ENCODE measurements at regions not wholly inside any gene's neighbourhood (a gene's known extent, or its start where the extent isn't known, plus 50 kb on each side); places are given as distances from the start of the nearest gene placed in this dataset.

DNA sequence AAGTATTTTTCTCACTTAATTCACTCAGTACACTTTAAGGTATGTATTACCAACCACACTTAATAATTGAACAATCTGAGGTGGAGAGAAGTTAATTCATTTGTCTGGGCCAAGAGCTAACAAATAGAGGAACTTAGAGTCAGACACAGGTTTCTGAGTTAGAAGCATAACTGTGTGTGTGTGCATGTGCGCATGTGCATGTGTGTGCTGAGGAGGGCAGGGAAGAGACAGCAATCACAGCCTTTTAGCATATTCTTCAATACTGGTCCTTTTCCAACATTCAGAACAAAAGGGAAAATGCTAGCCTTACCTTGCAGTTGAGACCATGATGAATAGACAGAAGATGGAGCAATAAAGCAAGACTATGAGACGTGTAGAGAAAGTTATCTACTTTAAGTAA is 136.2 kb upstream of the ATP5MC3 start:
- FAIRE-seq, result no peak
- Histone ChIP-seq H3K27me3 (ENCODE audit: control insufficient read depth, insufficient read depth, low read length) (no peaks in the 10 kb centered on the region), H3K4me1 (ENCODE audit: control insufficient read depth in 2 of 3, insufficient read depth in 2 of 3, low read depth in 1 of 3, low read length in 3 of 3) (no peaks in the 10 kb centered on the region), H3K4me3 (ENCODE audit: low read length in 3 of 3) (no peak overlapping the region), H3K36me3 (ENCODE audit: control insufficient read depth in 2 of 3, insufficient read depth in 3 of 3, low read length in 3 of 3) (no peaks in the 10 kb centered on the region), H3K27ac (ENCODE audit: low read depth in 2 of 2, low read length in 2 of 2) (no peak overlapping the region), H3K9me3 (ENCODE audit: control insufficient read depth in 2 of 3, insufficient read depth in 1 of 3, low read length in 3 of 3) (no peaks in the 10 kb centered on the region), H3K9ac (ENCODE audit: low read length in 3 of 3) (no peak overlapping the region)
- DNase-seq, result no peak
- TF ChIP-seq, protein P1, sequence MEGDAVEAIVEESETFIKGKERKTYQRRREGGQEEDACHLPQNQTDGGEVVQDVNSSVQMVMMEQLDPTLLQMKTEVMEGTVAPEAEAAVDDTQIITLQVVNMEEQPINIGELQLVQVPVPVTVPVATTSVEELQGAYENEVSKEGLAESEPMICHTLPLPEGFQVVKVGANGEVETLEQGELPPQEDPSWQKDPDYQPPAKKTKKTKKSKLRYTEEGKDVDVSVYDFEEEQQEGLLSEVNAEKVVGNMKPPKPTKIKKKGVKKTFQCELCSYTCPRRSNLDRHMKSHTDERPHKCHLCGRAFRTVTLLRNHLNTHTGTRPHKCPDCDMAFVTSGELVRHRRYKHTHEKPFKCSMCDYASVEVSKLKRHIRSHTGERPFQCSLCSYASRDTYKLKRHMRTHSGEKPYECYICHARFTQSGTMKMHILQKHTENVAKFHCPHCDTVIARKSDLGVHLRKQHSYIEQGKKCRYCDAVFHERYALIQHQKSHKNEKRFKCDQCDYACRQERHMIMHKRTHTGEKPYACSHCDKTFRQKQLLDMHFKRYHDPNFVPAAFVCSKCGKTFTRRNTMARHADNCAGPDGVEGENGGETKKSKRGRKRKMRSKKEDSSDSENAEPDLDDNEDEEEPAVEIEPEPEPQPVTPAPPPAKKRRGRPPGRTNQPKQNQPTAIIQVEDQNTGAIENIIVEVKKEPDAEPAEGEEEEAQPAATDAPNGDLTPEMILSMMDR (IDR thresholded peaks at IDR 0.05; ENCODE audit: borderline replicate concordance, extremely low read depth, insufficient read depth), result no peak
- intact Hi-C loops (cut with DNase I), result no loop called here

DNA sequence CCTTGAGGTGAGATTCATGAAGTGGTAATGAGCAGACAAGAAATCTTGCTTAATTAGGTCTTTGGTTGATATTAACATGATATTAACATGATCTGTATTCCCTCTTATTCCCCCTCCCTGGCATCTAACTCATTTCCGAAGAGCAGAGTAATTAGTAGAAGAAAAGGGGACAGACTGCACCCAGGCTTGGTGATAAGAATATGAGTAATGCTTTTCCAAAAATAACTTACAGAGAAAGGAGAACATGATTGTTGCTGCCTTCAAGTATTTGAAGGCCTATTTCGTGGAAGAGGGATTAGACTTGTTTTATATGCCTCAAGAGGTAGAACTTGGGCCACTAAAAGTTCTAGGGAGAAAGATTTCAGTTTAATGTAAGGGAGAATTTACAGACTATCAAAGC is 130.6 kb upstream of the ATP5MC3 start:
- Histone ChIP-seq H3K36me3 (ENCODE audit: control insufficient read depth in 2 of 3, insufficient read depth in 3 of 3, low read length in 3 of 3) (no peaks in the 10 kb centered on the region), H3K4me3 (ENCODE audit: low read length in 3 of 3) (no peak overlapping the region), H3K9ac (ENCODE audit: low read length in 3 of 3) (no peak overlapping the region), H3K27me3 (ENCODE audit: control insufficient read depth, insufficient read depth, low read length) (no peaks in the 10 kb centered on the region), H3K27ac (ENCODE audit: low read depth in 2 of 2, low read length in 2 of 2) (no peak overlapping the region), H3K4me1 (ENCODE audit: control insufficient read depth in 2 of 3, insufficient read depth in 2 of 3, low read depth in 1 of 3, low read length in 3 of 3) (no peaks in the 10 kb centered on the region), H3K9me3 (ENCODE audit: control insufficient read depth in 2 of 3, insufficient read depth in 1 of 3, low read length in 3 of 3) (no peaks in the 10 kb centered on the region)
- TF ChIP-seq, protein P1 (IDR thresholded peaks at IDR 0.05; ENCODE audit: borderline replicate concordance, extremely low read depth, insufficient read depth), result no peak
- no peak for FAIRE-seq
- no peak for DNase-seq
- intact Hi-C loops (cut with DNase I), result no loop called here

DNA sequence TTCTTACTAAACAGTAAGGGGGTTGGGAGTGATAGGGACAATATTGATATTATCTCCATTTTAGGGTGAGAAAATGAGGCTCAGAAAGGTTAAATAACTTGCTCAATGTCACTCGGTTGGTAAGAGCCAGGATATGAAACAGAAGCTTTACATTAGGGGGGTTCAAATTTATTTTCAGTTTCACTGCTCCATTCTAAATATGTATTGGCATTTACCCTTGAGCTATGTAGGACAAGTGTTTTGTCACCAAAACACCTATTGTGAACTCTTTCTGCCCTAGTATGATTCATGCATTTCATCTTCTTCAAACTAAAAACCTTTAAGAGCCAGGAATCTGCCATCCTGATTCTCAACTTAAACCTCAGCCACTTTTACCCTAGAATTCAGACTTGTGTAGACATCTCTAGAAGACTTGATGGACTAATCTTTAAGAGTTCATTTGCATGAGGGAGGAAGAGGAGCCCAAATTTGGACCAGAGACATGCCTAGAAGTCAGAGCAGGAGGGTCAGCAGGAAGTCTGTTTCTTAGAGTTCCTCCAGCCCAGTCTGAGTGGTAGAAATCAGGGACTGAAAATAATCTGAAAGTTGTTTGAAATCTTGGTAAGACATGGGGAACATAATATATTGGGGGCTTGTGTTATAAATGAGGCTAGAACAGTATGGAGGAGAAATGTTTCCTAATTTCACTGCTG is 129.4 kb upstream of the ATP5MC3 start:
- intact Hi-C loops (cut with DNase I), result no loop called here
- no peak for FAIRE-seq
- H3K27ac ChIP-seq (ENCODE audit: low read depth in 2 of 2, low read length in 2 of 2), result no peak overlapping the region
- TF ChIP-seq, protein P1 (IDR thresholded peaks at IDR 0.05; ENCODE audit: borderline replicate concordance, extremely low read depth, insufficient read depth), result no peak
- no peak for DNase-seq
- H3K9me3 ChIP-seq (ENCODE audit: control insufficient read depth in 2 of 3, insufficient read depth in 1 of 3, low read length in 3 of 3), result no peaks in the 10 kb centered on the region
- no peaks in the 10 kb centered on the region for H3K27me3 ChIP-seq (ENCODE audit: control insufficient read depth, insufficient read depth, low read length)
- H3K4me3 ChIP-seq (ENCODE audit: low read length in 3 of 3), result no peak overlapping the region
- no peaks in the 10 kb centered on the region for H3K4me1 ChIP-seq (ENCODE audit: control insufficient read depth in 2 of 3, insufficient read depth in 2 of 3, low read depth in 1 of 3, low read length in 3 of 3)
- no peaks in the 10 kb centered on the region for H3K36me3 ChIP-seq (ENCODE audit: control insufficient read depth in 2 of 3, insufficient read depth in 3 of 3, low read length in 3 of 3)
- no peak overlapping the region for H3K9ac ChIP-seq (ENCODE audit: low read length in 3 of 3)

DNA sequence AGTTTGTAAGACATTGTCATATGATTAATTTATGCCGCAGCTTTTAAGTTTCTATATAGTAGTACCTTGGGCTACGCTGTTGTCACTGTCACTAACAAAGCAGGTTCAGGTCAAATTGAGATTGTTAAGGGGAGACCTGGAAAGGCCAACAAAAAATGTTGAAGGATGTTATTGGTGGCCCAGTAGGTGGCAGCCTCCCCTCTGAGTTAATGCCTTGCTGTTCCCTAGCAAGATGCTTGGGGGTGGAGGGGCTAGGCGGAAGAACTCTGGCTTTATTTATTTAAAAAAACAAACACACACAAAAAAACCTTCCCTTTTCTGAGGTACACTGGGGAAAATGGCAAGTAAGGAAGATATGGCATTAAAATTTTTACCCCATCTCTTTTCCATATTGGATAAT is 128.3 kb upstream of the ATP5MC3 start:
- Histone ChIP-seq H3K4me3 (ENCODE audit: low read length in 3 of 3) (no peak overlapping the region), H3K4me1 (ENCODE audit: control insufficient read depth in 2 of 3, insufficient read depth in 2 of 3, low read depth in 1 of 3, low read length in 3 of 3) (no peaks in the 10 kb centered on the region), H3K36me3 (ENCODE audit: control insufficient read depth in 2 of 3, insufficient read depth in 3 of 3, low read length in 3 of 3) (no peaks in the 10 kb centered on the region), H3K9ac (ENCODE audit: low read length in 3 of 3) (no peak overlapping the region), H3K27ac (ENCODE audit: low read depth in 2 of 2, low read length in 2 of 2) (no peak overlapping the region), H3K9me3 (ENCODE audit: control insufficient read depth in 2 of 3, insufficient read depth in 1 of 3, low read length in 3 of 3) (no peaks in the 10 kb centered on the region), H3K27me3 (ENCODE audit: control insufficient read depth, insufficient read depth, low read length) (no peaks in the 10 kb centered on the region)
- TF ChIP-seq, protein P1 (IDR thresholded peaks at IDR 0.05; ENCODE audit: borderline replicate concordance, extremely low read depth, insufficient read depth), result peak; percentile 29
- FAIRE-seq (no peak), DNase-seq (peak in 4 of 5 donors; percentile 31 to 57 (median 43))
- intact Hi-C loops (cut with DNase I), result no loop called here

Data from kidney (tissue), 13 donors.